H1 (cell line): ENCODE measurements at regions not wholly inside any gene's neighbourhood (a gene's known extent, or its start where the extent isn't known, plus 50 kb on each side); places are given as distances from the start of the nearest gene placed in this dataset.

ENCODE experiments used
- CTCF ChIA-PET: fragments of 300-600 bp; sonication (Branson Sonifier 250); formaldehyde crosslinking; loops from one replicate; lab custom pipeline; 2021; ENCODE audit not compliant: partially characterized antibody; lab: Charles Lee
- POLR2A ChIA-PET: fragments of 300-600 bp; sonication (Branson Sonifier 250); formaldehyde crosslinking; loops from one replicate; lab custom pipeline; 2021; ENCODE audit warnings: inconsistent platforms; ENCODE audit not compliant: partially characterized antibody; lab: Charles Lee
- DNase-seq, 2 experiments: peaks; one replicate each; pipeline versions ENCODE4 v3.0.0 to v3.0.0-alpha.2; 2010 to 2022; ENCODE audit warnings: low spot score in 2 of 2, low read depth in 1 of 2, mixed read lengths in 1 of 2
- FAIRE-seq: peaks from 2 replicates; lab custom pipeline; 2011; peaks lifted over from hg19 to GRCh38; lab: Jason Lieb, UNC
- H2AFZ ChIP-seq: 2 replicates; pipeline ENCODE4 v1.8.1; 2012; ENCODE audit warnings: low read length, inconsistent platforms
- H2AK5ac ChIP-seq: 2 replicates; pipeline ENCODE4 v1.6.1; 2013; ENCODE audit warnings: low read depth, low read length
- H2BK120ac ChIP-seq: replicated peaks from 2 replicates; pipeline ENCODE3; 2013; ENCODE audit warnings: low read depth, low read length, inconsistent platforms
- H2BK12ac ChIP-seq: 2 replicates; pipeline ENCODE4 v1.6.1; 2013; ENCODE audit warnings: low read depth, low read length
- H2BK15ac ChIP-seq: 2 replicates; pipeline ENCODE4 v1.6.1; 2013; ENCODE audit warnings: low read length
- H2BK20ac ChIP-seq: 2 replicates; pipeline ENCODE4 v1.6.1; 2013; ENCODE audit warnings: low read length
- H2BK5ac ChIP-seq: 2 replicates; pipeline ENCODE4 v1.6.1; 2013; ENCODE audit warnings: low read depth, low read length
- H3K14ac ChIP-seq: 2 replicates; pipeline ENCODE4 v1.6.1; 2013; ENCODE audit warnings: inconsistent platforms; ENCODE audit not compliant: insufficient read length
- H3K18ac ChIP-seq: 2 replicates; pipeline ENCODE4 v1.6.1; 2013; ENCODE audit warnings: low read length; ENCODE audit errors: extremely low read depth
- H3K23ac ChIP-seq: 2 replicates; pipeline ENCODE4 v1.6.1; 2013; ENCODE audit warnings: inconsistent platforms; ENCODE audit not compliant: insufficient read length
- H3K23me2 ChIP-seq: 2 replicates; pipeline ENCODE4 v1.6.1; 2013; ENCODE audit warnings: low read depth, low read length
- H3K27ac ChIP-seq: 2 replicates; pipeline ENCODE4 v1.6.1; 2011; ENCODE audit warnings: low read depth, low read length, inconsistent platforms
- H3K27me3 ChIP-seq, 4 experiments: replicated peaks in 1 of 4; 1 replicate in 1 of 4; 2 replicates in 3 of 4; pipeline versions ENCODE4 v1.6.1 to v1.8.1; 2011 to 2013; ENCODE audit warnings: low read length in 3 of 4, mild to moderate bottlenecking in 3 of 4, inconsistent platforms in 2 of 4, mixed read lengths in 2 of 4, moderate library complexity in 1 of 4; ENCODE audit not compliant: control insufficient read depth in 3 of 4, insufficient read depth in 3 of 4; ENCODE audit errors: extremely low read depth in 1 of 4
- H3K36me3 ChIP-seq, 4 experiments: 2 replicates each; pipeline versions ENCODE4 v1.6.1 to v1.8.1; 2011 to 2013; ENCODE audit warnings: mild to moderate bottlenecking in 4 of 4, low read length in 3 of 4, moderate library complexity in 2 of 4, control low read depth in 1 of 4, inconsistent platforms in 1 of 4; ENCODE audit not compliant: insufficient read depth in 4 of 4, control insufficient read depth in 2 of 4
- H3K4ac ChIP-seq: replicated peaks from 2 replicates; pipeline ENCODE3; 2013; ENCODE audit warnings: low read length, low read depth, mixed read lengths, inconsistent platforms; ENCODE audit not compliant: insufficient read length
- H3K4me1 ChIP-seq, 4 experiments: replicated peaks in 1 of 4; 1 replicate in 1 of 4; 2 replicates in 3 of 4; pipeline versions ENCODE4 v1.6.1 to v1.8.1; 2011 to 2013; ENCODE audit warnings: low read length in 3 of 4, inconsistent platforms in 2 of 4, mixed read lengths in 1 of 4; ENCODE audit not compliant: insufficient read depth in 4 of 4, control insufficient read depth in 3 of 4
- H3K4me2 ChIP-seq, 2 experiments: 2 replicates each; pipeline versions ENCODE4 v1.6.1 to v1.8.1; 2011 to 2013; ENCODE audit warnings: low read depth in 2 of 2, low read length in 2 of 2, control low read depth in 1 of 2, inconsistent platforms in 1 of 2, mild to moderate bottlenecking in 1 of 2; ENCODE audit not compliant: insufficient read depth in 1 of 2
- H3K4me3 ChIP-seq, 4 experiments: fragments of 200-600, 300-600 bp in 1 of 4; sonication (generic), shearing (Covaris generic), sonication (Bioruptor Twin) in 1 of 4; 2 replicates each; pipeline versions ENCODE4 v1.5.1 to v1.8.1; 2011 to 2016; ENCODE audit warnings: low read length in 4 of 4, low read depth in 3 of 4, control low read depth in 2 of 4, inconsistent platforms in 2 of 4, mild to moderate bottlenecking in 2 of 4, mixed read lengths in 1 of 4, moderate library complexity in 1 of 4; ENCODE audit not compliant: insufficient read depth in 2 of 4; ENCODE audit errors: extremely low read depth in 1 of 4
- H3K56ac ChIP-seq: replicated peaks from 2 replicates; pipeline ENCODE3; 2013; ENCODE audit warnings: low read depth, mild to moderate bottlenecking, mixed read lengths, low read length, inconsistent platforms; ENCODE audit not compliant: insufficient read length
- H3K79me1 ChIP-seq: 2 replicates; pipeline ENCODE4 v1.6.1; 2013; ENCODE audit warnings: low read depth, low read length, control low read depth
- H3K79me2 ChIP-seq, 2 experiments: 2 replicates each; pipeline versions ENCODE4 v1.6.1 to v1.8.1; 2012 to 2013; ENCODE audit warnings: low read length in 2 of 2, mild to moderate bottlenecking in 2 of 2, inconsistent platforms in 1 of 2; ENCODE audit not compliant: insufficient read depth in 2 of 2, control insufficient read depth in 1 of 2
- H3K9ac ChIP-seq, 4 experiments: replicated peaks in 1 of 4; 1 replicate in 1 of 4; 2 replicates in 3 of 4; pipeline versions ENCODE4 v1.6.1 to v1.8.1; 2011 to 2013; ENCODE audit warnings: low read depth in 3 of 4, low read length in 3 of 4, control low read depth in 2 of 4, mild to moderate bottlenecking in 2 of 4, moderate library complexity in 2 of 4, inconsistent platforms in 1 of 4; ENCODE audit errors: extremely low read depth in 1 of 4
- H3K9me3 ChIP-seq, 2 experiments: 2 replicates each; pipeline versions ENCODE4 v1.6.1 to v1.8.1; 2012 to 2013; ENCODE audit warnings: mild to moderate bottlenecking in 2 of 2, moderate library complexity in 2 of 2, control low read depth in 1 of 2, inconsistent platforms in 1 of 2, low read depth in 1 of 2, low read length in 1 of 2, mixed read lengths in 1 of 2; ENCODE audit not compliant: insufficient read depth in 2 of 2
- H4K20me1 ChIP-seq, 2 experiments: replicated peaks in 1 of 2; 2 replicates each; pipeline versions ENCODE3 to v1.8.1; 2011 to 2013; ENCODE audit warnings: inconsistent platforms in 2 of 2, low read length in 2 of 2, mild to moderate bottlenecking in 1 of 2; ENCODE audit not compliant: insufficient read depth in 2 of 2, control insufficient read depth in 1 of 2
- H4K5ac ChIP-seq: 2 replicates; pipeline ENCODE4 v1.6.1; 2013; ENCODE audit warnings: low read length, low read depth, mixed read lengths, inconsistent platforms; ENCODE audit not compliant: insufficient read length
- H4K8ac ChIP-seq: 2 replicates; pipeline ENCODE4 v1.8.0; 2013; ENCODE audit warnings: mild to moderate bottlenecking, moderate library complexity, low read length, inconsistent platforms; ENCODE audit not compliant: insufficient read depth; ENCODE audit errors: extremely low read depth
- H4K91ac ChIP-seq: replicated peaks from 2 replicates; pipeline ENCODE3; 2013; ENCODE audit warnings: low read length, mixed read lengths, inconsistent platforms; ENCODE audit not compliant: insufficient read length
- BACH1 ChIP-seq: IDR thresholded peaks from 2 replicates; pipeline ENCODE4 v1.6.1; 2012; ENCODE audit warnings: low read length, improper control_type of control experiment
- CHD2 ChIP-seq: IDR thresholded peaks from 2 replicates; pipeline ENCODE4 v1.6.1; 2012; ENCODE audit warnings: low read length, improper control_type of control experiment
- NRF1 ChIP-seq: IDR thresholded peaks from 2 replicates; pipeline ENCODE4 v1.6.1; 2011; ENCODE audit warnings: mild to moderate bottlenecking, low read depth, low read length, improper control_type of control experiment
- PHF8 ChIP-seq: fragments of 200-600 bp; sonication (generic); conservative IDR thresholded peaks from 2 replicates; pipeline ENCODE4 v1.7.1; 2012; ENCODE audit warnings: low read depth, mild to moderate bottlenecking, inconsistent platforms, low read length, moderate library complexity
- RBBP5 ChIP-seq: IDR thresholded peaks from 2 replicates; pipeline ENCODE4 v1.7.1; 2012; ENCODE audit warnings: low read depth, mild to moderate bottlenecking, inconsistent platforms, low read length, moderate library complexity, borderline replicate concordance
- RNF2 ChIP-seq: fragments of 200-900, 300-1000 bp; sonication (generic); IDR thresholded peaks from 2 replicates; pipeline ENCODE4 v1.7.1; 2016; ENCODE audit warnings: borderline replicate concordance, low read depth, mild to moderate bottlenecking, antibody characterized with exemption, low read length; ENCODE audit not compliant: poor library complexity, severe bottlenecking; ENCODE audit errors: missing control alignments
- SAP30 ChIP-seq: fragments of 300-600 bp; sonication (generic); IDR thresholded peaks from 2 replicates; pipeline ENCODE4 v1.7.1; 2012; ENCODE audit warnings: low read length, moderate library complexity, mild to moderate bottlenecking, inconsistent platforms; ENCODE audit not compliant: insufficient read depth, insufficient replicate concordance
- TCF12 ChIP-seq: IDR thresholded peaks from 2 replicates; pipeline ENCODE4 v1.6.1; 2011; ENCODE audit warnings: low read depth, mild to moderate bottlenecking, low read length
- TEAD4 ChIP-seq: IDR thresholded peaks from 2 replicates; pipeline ENCODE4 v1.6.1; 2012; ENCODE audit warnings: low read depth, low read length, inconsistent platforms, mixed read lengths
- ZNF274 ChIP-seq: IDR thresholded peaks from 2 replicates; pipeline ENCODE4 v1.7.0; 2012; ENCODE audit warnings: low read length, borderline replicate concordance; ENCODE audit errors: extremely low read depth

DNA sequence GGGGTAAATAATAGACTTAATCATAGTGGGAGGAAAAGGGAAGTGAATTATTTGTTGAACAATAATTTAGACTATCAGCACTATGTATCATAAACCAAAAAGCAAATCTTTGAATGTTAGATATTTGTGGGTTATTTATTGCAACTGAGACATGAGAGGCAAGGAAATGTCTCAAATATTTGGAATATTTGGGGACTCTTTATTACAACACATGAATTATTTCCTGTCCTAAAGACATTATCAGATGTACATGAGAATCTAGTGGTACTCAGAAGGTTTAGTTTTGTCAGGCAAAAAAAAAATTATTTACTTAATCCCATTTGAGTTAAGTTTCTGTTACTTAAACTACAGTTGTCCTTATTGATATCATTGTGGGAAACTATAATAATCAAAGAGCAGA is 91.1 kb downstream of the TLR4 start:
- Histone ChIP-seq H2BK20ac (no peak overlapping the region), H3K4ac (no peak overlapping the region), H3K79me1 (no peaks in the 10 kb centered on the region), H2BK120ac (no peak overlapping the region), H4K5ac (no peak overlapping the region), H2AFZ (no peak overlapping the region), H3K36me3 (no peaks in the 10 kb centered on the region), H2BK12ac (no peak overlapping the region), H3K4me2 (no peak overlapping the region), H3K23me2 (no peaks in the 10 kb centered on the region), H3K23ac (no peak overlapping the region), H3K4me1 (peaks cover 0 to 5% (median 2%) of the 10 kb centered on the region in 4 experiments; a peak in 2 of 7 replicates), H4K20me1 (no peaks in the 10 kb centered on the region), H2BK15ac (no peak overlapping the region), H3K27ac (no peak overlapping the region), H4K91ac (no peak overlapping the region), H3K4me3 (no peak overlapping the region), H3K9ac (no peak overlapping the region), H2AK5ac (no peak overlapping the region), H3K18ac (no peak overlapping the region), H4K8ac (no peak overlapping the region), H2BK5ac (no peak overlapping the region), H3K9me3 (no peaks in the 10 kb centered on the region), H3K56ac (no peak overlapping the region), H3K79me2 (no peaks in the 10 kb centered on the region), H3K27me3 (no peaks in the 10 kb centered on the region), H3K14ac (no peak overlapping the region)
- ChIA-PET CTCF (interaction anchor here (0.9 kb wide), 1 partner anchor 375 kb away, joined by 3 read pairs; no protein-coding TSS in a partner anchor), POLR2A (no interaction called here)
- DNase-seq = no peak
- no peak for FAIRE-seq
- TF ChIP-seq ZNF274 = no peak
- TF ChIP-seq TCF12 = no peak
- no peak for TF ChIP-seq SAP30
- no peak for TF ChIP-seq NRF1
- no peak for TF ChIP-seq RBBP5
- TF ChIP-seq PHF8 = no peak
- no peak for TF ChIP-seq CHD2
- TF ChIP-seq RNF2 = no peak
- TF ChIP-seq BACH1 = no peak
- TF ChIP-seq TEAD4 = no peak
